ENCODE measurements at regions not wholly inside any gene's neighbourhood (a gene's known extent, or its start where the extent isn't known, plus 50 kb on each side); places are given as distances from the start of the nearest gene placed in this dataset.
"Not testable (repeated sequence)": the region's sequence is repeated elsewhere in the genome, so short reads cannot be mapped to it uniquely, and the experiment has no call there.

GRCh38 chr5:135176991-135177390 is 143.0 kb upstream of the PITX1 start:
- no peak for DNase-seq

- DNase-seq: no peak
Measured at GRCh38 chr5:135174315-135175096, 140.5 kb upstream of the PITX1 start.

- DNase-seq: peak; percentile 17
Measured at GRCh38 chr5:135173662-135174290, 139.7 kb upstream of the PITX1 start.

- no peak for DNase-seq
Measured at GRCh38 chr5:135172718-135173117, 138.7 kb upstream of the PITX1 start.

GRCh38 chr5:135171336-135171735 is 137.3 kb upstream of the PITX1 start:
- DNase-seq: no peak

- DNase-seq: no peak
Measured at GRCh38 chr5:135170500-135170899, 136.5 kb upstream of the PITX1 start.

- no peak for DNase-seq
Measured at GRCh38 chr5:135169753-135170152, 135.7 kb upstream of the PITX1 start.

- no peak for DNase-seq
Measured at GRCh38 chr5:135167634-135168033, 133.6 kb upstream of the PITX1 start.

GRCh38 chr5:135164873-135165614 is 131.0 kb upstream of the PITX1 start:
- not testable (repeated sequence) for DNase-seq

GRCh38 chr5:135163964-135164363 is 129.9 kb upstream of the PITX1 start:
- no peak for DNase-seq

GRCh38 chr5:135163391-135163790 is 129.4 kb upstream of the PITX1 start:
- no peak for DNase-seq

- no peak for DNase-seq
Measured at GRCh38 chr5:135162661-135163265, 128.7 kb upstream of the PITX1 start.

- no peak for DNase-seq
Measured at GRCh38 chr5:135161221-135161620, 127.2 kb upstream of the PITX1 start.

GRCh38 chr5:135160036-135160675 is 126.1 kb upstream of the PITX1 start:
- no peak for DNase-seq

GRCh38 chr5:135159626-135160025 is 125.6 kb upstream of the PITX1 start:
- DNase-seq: no peak

- DNase-seq: no peak
Measured at GRCh38 chr5:135158982-135159381, 125.0 kb upstream of the PITX1 start.

GRCh38 chr5:135158314-135158697 is 124.3 kb upstream of the PITX1 start:
- DNase-seq: no peak

- no peak for DNase-seq
Measured at GRCh38 chr5:135157421-135158313, 123.6 kb upstream of the PITX1 start.

GRCh38 chr5:135156715-135157404 is 122.8 kb upstream of the PITX1 start:
- DNase-seq: peak; percentile 77

GRCh38 chr5:135156337-135156714 is 122.3 kb upstream of the PITX1 start:
- no peak for DNase-seq

- DNase-seq: peak; percentile 76
Measured at GRCh38 chr5:135155616-135156214, 121.7 kb upstream of the PITX1 start.
